ENCODE measurements at regions not wholly inside any gene's neighbourhood (a gene's known extent, or its start where the extent isn't known, plus 50 kb on each side); places are given as distances from the start of the nearest gene placed in this dataset.

- intact Hi-C loops (cut with DNase I): no loop called here
- ATAC-seq (no peak), DNase-seq (no peak)
- Histone ChIP-seq H3K27me3 (no peaks in the 10 kb centered on the region), H3K9me3 (no peaks in the 10 kb centered on the region), H3K27ac (no peak overlapping the region), H3K36me3 (no peaks in the 10 kb centered on the region), H3K4me3 (no peak overlapping the region), H3K4me1 (no peaks in the 10 kb centered on the region)
- TF ChIP-seq POLR2A (IDR thresholded peaks at IDR 0.05) (no peak), CTCF (IDR thresholded peaks at IDR 0.05) (no peak)
- 73% methylated on average over 1 of the region's 1 CpG for WGBS (ENCODE audit: insufficient coverage, low coverage, low lambda C conversion rate, missing lambda C conversion rate)
These were observed 94.7 kb upstream of the ATP8A1 start for GRCh38 chr4:42751587-42751986.

DNA sequence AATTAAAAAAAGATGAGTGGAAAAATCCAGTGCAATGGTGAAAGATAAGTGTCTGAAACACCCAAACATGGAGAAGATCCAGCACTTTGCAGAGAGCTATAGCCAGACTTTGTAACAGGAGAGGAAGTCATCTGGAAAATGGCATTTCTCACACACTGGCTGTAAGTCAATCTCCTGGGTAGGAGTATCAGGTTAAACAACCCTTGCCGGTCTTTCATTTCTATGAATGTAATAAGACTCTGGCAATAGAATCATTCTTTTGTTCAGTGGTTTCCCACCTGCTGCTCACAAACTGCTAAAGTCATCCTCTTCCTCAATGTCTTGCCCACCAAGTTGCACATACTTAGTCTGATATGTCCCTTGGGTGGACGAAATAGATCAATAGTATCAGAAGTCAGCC, 94.0 kb upstream of the ATP8A1 start:
- intact Hi-C loops (cut with DNase I): no loop called here
- WGBS (ENCODE audit: insufficient coverage, low coverage, low lambda C conversion rate, missing lambda C conversion rate): 49% methylated on average over 2 of the region's 2 CpGs
- Histone ChIP-seq H3K4me3 (no peak overlapping the region), H3K9me3 (no peaks in the 10 kb centered on the region), H3K27ac (no peak overlapping the region), H3K36me3 (no peaks in the 10 kb centered on the region), H3K4me1 (no peaks in the 10 kb centered on the region), H3K27me3 (no peaks in the 10 kb centered on the region)
- TF ChIP-seq POLR2A (IDR thresholded peaks at IDR 0.05) (no peak), CTCF (IDR thresholded peaks at IDR 0.05) (no peak)
- DNase-seq (no peak), ATAC-seq (no peak)

DNA sequence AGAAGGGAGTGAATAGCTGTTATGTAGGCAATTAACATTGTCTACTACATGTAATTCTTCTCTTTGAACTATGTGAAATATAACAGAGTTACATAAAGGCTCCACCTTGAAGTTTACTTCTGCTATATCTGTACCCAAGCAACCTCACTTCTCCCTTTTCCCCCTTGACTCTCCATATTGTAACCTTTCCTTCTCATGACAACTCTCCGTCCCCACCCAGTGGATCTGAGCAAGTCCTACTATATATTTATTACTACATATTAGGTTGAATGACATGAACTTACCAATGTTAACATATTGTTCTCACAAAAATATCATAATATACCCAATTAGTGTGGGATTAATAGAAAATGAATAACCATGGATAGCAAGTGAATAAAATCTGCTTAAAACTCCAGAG, 93.2 kb upstream of the ATP8A1 start:
- Histone ChIP-seq H3K9me3 (no peaks in the 10 kb centered on the region), H3K4me3 (no peak overlapping the region), H3K27me3 (no peaks in the 10 kb centered on the region), H3K27ac (no peak overlapping the region), H3K36me3 (no peaks in the 10 kb centered on the region), H3K4me1 (no peaks in the 10 kb centered on the region)
- TF ChIP-seq POLR2A (IDR thresholded peaks at IDR 0.05) (no peak), CTCF (IDR thresholded peaks at IDR 0.05) (peak in 2 of 4 donors; percentile 8 to 9)
- DNase-seq (no peak), ATAC-seq (peak in 1 of 4 donors; percentile 48)
- WGBS (ENCODE audit: insufficient coverage, low coverage, low lambda C conversion rate, missing lambda C conversion rate): 36% methylated on average over 1 of the region's 1 CpG
- intact Hi-C loops (cut with DNase I): no loop called here

GRCh38 chr4:42747971-42748370, 91.1 kb upstream of the ATP8A1 start:
- H3K4me3 ChIP-seq: no peak overlapping the region
- intact Hi-C loops (cut with DNase I): no loop called here
- H3K27me3 ChIP-seq: no peaks in the 10 kb centered on the region
- no peak for DNase-seq
- no peak overlapping the region for H3K27ac ChIP-seq
- no peaks in the 10 kb centered on the region for H3K36me3 ChIP-seq
- no peak for ATAC-seq
- H3K4me1 ChIP-seq: no peaks in the 10 kb centered on the region
- TF ChIP-seq POLR2A (IDR thresholded peaks at IDR 0.05) (no peak), CTCF (IDR thresholded peaks at IDR 0.05) (no peak)
- 59% methylated on average over 2 of the region's 2 CpGs for WGBS (ENCODE audit: insufficient coverage, low coverage, low lambda C conversion rate, missing lambda C conversion rate)
- no peaks in the 10 kb centered on the region for H3K9me3 ChIP-seq
